ENCODE measurements at regions not wholly inside any gene's neighbourhood (a gene's known extent, or its start where the extent isn't known, plus 50 kb on each side); places are given as distances from the start of the nearest gene placed in this dataset.
"Not testable (repeated sequence)": the region's sequence is repeated elsewhere in the genome, so short reads cannot be mapped to it uniquely, and the experiment has no call there.

DNA sequence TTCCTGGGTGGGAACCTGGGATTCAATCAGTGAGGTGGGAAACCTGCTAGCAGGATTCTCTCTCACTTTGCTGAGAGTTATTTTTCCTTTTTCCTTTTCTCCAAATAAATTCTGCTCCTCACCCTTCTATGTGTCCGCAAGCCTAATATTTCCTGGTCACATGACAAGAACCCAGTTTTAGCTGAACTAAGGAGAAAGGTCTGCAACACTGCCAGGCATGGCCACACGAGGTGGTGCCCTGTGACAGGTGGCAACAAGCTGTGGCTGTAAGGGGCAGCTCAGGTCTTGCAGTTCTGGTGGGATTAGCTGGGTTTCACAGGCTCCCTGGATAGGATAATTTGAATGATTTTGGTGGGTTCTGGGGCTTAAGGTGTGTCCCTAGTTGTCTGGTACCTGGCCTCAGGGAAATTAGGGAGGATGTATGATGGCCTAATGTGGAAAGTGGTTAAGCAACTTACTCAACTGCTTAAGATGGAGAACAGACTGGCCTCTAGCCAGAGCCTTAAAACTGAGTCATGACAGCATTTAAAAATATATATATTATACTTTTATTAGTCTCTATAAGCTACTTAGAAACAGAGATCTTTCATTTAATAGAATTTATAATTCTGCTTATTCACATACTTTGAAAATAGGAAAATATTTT is 215.0 kb downstream of the IL15 start:
- DNase-seq, result no peak

DNA sequence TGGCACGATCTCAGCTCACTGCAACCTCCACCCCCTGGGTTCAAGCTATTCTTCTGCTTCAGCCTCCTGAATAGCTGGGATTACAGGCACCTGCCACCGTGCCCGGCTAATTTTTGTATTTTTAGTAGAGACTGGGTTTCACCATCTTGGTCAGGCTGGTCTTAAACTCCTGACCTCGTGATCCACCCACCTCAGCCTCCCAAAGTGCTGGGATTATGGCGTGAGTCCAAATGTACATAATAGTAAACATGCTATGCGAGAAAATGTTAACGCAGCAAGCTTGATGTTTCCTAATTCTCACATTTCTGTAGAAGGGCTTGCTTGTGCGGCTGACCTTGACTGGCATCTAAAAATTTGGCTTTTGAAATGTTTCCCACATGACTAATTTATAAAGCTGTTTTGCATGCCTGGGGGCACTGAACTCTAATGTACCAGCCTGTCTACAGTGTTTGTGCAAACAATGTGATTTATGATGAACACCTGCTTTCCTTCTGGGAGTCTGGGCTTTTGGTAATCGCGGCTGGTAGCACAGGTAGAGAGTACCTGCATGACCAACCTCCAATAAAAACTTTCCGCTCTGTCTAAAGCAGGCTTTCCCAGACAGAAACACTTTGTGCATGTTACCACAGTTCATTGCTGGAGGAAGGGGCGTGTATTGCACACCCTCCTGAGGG is 216.8 kb downstream of the IL15 start:
- DNase-seq, result peak; percentile 1

DNA sequence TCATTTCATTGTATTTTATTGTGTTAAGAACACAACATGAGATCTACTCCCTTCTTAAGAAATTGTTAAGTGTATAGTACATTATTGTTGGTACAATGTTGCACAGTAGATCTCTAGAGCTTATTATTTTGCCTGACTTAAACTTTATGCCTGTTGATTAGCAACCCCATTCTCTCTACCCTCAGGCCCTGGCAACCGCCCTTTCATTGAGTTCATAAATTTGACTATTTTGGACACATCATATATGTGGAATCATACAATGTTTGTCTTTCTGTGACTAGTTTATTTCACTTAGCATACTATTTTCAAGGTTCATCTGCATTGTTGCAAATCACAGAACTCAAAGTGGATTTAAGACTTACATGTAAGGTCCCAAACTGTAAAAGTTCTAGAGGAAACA is 222.1 kb downstream of the IL15 start:
- DNase-seq, result no peak

DNA sequence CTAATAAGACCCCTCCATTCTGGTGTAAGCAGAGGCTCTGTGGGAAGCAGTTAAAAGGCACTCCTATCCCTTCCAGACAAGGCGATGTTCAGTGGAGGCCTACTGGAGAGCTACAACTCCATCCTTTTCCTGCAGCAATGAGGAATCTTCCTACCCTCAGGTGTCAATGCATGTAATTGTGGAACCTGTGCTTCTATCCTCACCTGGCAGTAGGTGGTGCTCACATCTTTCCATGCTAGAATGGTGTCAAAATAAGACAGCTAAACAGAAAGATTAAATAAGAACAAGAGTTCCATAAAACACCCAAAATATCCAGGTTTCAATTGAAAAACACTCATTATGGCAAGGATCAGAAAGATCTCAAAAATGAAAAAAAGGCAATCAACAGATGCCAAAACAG is 224.6 kb downstream of the IL15 start:
- no peak for DNase-seq

DNA sequence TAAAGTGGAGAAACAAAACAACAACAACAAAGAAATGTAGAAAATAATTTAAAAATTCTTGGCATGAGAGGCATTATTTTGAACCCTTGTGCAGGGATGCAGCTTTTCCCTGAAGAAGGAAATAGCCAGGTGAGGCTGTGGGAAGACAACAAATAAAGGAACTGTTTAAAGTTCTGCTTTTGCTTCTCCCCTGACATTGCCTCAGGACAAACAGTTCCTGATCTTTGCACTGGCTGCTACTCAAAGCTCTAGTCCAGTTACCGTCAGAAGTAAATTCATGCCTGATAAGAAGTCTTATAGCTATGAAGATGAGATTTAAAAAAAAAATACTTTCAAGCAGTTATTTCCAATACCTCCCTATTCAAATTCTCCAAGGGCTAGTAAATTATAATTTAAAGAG is 233.8 kb downstream of the IL15 start:
- no peak for DNase-seq

DNA sequence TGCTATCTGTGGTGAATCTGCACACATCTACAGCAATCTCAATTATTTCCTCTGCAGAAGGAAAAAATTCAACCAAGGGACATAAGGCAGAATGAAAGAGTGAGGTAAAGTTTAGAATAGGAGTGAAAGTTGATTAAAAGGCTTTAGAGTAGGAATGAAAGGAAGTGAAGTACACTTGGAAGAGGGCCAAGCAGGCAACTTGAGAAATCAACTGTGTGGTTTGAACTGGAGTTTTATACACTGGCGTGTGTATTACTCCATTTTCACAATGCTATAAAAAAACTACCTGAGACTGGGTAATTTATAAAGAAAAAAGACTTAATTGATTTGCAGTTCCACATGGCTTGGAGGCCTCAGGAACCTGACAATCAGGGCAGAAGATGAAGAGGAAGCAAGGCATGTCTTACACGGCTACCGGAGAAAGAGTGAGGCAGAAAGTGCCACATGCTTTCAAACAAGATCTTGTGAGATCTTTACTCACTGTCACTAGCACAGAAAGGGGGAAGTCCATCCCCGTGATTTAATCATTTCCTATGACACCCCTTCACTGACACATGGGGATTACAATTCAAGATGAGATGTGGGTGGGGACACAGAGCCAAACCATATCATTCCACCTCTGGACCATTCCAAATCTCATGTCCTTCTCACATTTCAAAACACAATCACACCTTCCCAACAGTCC is 234.8 kb downstream of the IL15 start:
- DNase-seq, result no peak

DNA sequence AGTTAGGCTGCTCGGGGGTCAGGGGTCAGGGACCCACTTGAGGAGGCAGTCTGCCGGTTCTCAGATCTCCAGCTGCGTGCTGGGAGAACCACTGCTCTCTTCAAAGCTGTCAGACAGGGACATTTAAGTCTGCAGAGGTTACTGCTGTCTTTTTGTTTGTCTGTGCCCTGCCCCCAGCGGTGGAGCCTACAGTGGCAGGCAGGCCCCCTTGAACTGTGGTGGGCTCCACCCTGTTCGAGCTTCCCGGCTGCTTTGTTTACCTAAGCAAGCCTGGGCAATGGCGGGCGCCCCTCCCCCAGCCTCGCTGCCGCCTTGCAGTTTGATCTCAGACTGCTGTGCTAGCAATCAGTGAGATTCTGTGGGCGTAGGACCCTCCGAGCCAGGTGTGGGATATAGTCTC is 246.3 kb downstream of the IL15 start:
- DNase-seq, result not testable (repeated sequence)

DNA sequence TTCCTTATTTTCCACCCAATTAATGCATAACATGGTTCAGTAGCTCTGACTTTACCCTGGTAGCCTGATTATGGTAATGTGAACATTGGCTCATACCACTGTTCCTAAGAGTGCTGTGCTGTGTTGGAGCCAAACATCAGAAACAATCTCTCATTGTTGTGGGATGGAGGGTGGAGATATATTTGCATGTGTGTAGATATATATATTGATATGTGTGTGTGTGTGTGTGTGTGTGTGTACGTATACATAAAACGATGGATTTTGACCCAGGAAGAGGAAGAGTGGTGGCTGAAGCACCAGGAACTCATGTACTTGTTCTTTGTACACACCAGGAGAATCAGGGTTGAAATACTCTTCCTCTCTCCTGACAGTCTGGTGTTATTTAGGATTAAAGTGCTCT is 247.7 kb downstream of the IL15 start:
- DNase-seq, result no peak

DNA sequence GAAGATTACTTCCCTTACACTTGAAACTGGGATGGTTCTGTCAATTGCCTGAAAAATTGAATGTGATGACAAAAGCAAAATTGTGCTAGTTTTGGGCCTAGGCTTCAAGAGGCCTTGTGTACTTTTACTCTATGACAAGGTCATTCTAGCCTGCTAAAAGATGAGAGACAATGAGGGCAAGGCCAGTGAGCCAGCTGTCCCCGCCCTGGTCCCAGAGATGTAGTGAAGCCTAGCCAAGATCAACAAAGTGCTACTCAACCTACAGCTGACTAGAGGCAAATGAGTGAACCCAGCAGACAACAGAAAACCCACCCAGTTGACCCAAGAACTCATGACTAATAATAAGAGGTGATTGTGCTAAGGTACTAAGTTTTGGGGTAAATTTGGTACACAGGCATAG is 248.7 kb downstream of the IL15 start:
- DNase-seq, result no peak

DNA sequence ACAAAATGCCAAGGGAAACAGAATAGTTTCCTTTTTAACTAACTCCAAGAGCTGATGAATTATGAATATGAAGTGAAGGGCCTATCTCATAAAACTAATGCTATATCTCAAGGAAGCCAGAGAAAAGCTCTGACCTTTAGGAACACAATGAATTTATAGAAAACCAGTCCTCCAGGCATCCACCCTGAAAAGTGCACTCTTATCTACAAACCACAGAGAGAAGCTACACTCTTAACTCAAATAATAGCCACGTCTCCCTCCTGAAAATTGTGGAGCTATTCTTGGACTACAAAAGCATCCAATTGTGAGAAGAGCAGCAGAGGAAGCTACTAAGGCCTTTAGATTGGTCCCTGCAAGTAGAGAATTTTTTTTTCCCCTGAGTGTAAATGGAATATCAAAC is 253.9 kb downstream of the IL15 start:
- DNase-seq, result no peak

DNA sequence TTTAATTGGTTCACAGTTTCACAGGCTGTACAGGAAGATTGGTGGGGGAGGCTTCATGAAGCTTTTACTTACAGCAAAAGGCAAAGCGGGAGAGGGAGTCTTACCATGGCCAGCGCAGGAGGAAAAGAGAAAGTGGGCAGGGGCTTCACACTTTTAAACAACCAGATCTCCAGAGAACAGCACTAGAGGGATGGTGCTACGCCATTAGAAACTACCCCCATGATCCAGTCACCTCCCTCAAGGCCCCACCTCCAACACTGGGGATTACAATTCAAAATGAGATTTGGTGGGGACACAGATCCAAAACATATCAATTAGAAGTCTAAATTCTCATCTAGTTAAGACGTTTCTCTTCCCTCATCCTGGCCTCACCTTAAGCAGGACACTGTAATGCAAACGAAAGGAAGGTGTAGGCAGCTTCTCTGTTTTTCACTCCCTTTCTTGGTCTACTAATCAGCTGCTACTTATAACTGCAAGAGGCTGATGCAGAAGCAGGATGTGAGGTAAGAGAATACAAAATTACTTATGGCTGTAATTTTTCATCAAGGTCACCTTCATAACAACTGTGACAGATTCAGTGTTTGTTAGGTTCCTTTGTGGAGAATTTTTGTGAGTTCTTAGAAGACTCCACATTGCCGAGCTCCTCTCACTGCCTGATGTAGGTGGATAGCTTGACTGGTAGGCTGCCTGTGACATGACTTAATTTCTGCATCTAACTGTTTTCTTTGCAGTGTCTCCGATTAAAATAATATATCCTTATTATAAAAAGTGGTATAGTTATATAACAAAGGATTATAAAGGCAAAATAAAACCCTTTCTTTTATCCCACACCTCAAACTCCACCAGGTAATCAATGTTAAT is 255.1 kb downstream of the IL15 start:
- no peak for DNase-seq

DNA sequence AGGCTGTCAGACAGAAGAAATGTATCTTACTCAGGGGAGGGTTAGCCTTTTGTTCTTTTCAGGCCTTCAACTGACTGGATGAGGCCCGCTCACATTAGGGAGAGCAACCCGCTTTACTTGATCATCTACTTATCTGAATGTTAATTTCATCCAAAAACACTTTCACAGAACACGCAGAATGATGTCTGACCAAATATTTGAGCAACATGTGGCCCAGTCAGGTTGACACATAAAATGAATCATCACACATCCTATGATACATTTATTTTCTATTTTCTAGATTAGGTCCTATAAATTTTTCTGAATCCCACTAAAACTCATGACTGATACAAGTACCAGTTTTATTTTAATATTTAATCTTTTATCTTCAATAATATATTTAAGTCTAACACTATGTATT is 260.3 kb downstream of the IL15 start:
- DNase-seq, result no peak

DNA sequence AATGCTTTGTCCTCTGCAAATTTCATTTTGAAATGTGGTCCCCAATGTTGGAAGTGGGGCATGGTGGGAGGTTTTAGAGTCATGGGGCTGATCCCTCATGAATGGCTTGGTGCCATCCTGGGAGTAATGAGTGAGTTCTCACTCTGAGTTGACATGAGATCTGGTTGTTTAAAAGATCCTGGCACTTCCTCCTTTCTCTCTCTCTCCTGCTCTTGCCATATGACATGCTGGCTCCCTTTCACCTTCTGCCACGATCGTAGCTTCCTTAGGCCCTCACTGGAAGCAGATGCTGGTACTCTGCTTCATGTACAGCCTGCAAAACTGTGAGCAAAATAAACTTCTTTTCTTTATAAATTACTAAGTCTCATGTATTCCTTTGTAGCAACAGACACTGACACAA is 262.0 kb downstream of the IL15 start:
- no peak for DNase-seq

DNA sequence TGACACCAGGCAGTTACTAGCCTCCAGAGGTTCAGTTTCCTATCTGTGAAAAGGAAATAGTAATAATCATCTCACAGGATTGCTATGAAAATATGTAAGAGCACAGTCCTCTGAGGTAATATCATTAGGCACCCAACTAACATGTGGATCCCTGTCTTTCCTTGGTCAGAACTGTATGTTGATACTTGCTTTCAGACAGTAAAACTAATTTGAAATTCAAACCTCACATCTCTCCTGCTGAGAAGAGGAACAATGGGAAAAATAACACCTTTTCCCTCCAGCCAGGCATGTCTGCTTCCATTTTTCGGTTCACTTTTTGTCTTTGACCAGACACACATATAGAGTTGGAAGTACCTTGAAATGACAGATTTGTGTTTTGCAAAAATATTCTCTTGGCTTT is 262.7 kb downstream of the IL15 start:
- DNase-seq, result no peak

DNA sequence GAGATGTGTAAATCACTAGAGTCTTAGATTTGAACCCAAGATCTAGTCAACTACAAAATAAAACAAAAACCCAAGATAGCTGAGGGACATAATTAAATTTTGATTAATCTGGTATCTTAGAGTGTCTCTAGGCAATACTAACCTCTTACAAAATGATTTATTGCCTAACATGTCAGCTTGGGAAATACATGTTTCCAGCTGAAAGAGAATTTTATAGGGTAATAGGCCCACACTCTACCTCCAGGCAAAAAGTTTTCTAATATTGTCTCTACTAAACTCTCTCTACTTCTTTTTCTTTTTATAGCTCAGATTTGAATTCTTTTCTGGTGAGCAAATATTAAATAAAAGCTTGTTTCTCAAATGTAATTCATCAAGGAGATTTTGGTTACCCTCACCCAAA is 263.2 kb downstream of the IL15 start:
- no peak for DNase-seq

DNA sequence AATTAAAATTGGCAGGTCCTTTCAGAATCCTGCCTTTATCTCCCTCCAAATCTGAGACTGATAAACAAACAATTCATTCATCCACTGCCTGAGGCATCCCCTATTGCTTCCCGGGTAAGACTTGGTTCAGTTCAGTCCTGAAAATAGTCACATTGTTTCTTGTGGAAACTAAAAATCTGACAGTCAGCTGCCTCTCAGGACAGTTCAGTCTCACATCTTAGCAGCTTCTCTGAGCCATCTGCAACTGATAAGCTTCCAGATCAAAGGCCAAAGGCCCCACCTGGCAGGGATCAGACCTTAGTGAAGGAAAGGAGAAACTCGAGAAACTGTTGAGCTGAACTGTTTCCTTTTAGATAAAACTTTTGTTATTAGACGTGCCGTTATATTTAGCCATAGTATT is 264.5 kb downstream of the IL15 start:
- DNase-seq, result no peak

DNA sequence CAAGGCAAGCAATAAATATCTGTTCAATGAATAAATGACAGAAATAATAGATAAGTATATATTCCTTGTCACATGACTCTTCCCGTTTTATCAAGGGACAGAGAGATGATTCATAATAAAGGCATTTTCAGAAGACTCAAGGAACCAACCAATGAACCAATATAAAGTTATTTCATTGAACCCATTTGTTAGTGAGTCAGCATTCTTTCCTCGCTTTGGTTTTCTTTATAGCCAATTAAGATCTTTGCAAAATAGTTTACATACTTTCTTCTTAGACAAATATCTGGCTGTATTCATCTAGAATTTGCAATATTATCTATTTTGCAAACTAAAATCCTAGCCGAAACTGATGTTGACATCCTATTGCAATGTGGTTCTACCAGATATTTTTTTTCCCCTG is 269.4 kb downstream of the IL15 start:
- DNase-seq, result no peak

DNA sequence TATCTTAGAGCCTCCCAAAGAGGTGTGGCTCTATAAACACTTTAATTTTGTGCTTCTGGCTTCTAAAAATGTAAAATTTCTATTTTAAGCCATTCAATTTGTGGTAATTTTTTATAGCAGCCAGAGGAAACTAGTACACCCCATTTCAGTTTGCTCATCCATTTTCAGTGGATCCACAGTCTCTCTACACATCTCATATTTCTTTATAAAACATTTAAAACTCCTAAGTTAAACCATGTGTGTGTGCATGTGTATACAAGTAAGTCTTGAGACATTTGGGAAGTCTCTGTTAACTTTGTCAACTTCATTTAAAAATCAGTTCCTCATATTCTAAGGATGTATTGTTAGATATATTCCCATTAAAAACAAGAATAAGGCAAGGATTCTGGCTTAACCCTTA is 273.2 kb downstream of the IL15 start:
- DNase-seq, result no peak

DNA sequence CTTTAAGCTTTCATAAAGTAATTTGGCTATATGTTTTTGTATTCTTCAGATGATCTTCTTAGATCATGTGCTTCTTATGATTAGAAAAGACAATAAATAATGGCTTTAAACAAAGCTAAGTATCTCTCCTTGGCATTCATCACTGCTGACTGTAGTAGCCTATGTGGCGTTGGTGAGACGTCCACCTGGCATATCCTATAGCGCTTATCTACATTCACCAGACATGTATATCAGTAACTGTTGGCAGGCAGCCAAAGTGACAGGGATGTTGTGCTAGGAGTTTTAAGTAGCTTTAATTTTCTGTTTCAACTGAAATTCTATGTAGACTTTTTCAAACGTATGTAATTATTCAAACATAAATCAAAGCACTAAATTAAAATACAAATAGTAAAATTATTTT is 276.4 kb downstream of the IL15 start:
- DNase-seq, result peak; percentile 1

DNA sequence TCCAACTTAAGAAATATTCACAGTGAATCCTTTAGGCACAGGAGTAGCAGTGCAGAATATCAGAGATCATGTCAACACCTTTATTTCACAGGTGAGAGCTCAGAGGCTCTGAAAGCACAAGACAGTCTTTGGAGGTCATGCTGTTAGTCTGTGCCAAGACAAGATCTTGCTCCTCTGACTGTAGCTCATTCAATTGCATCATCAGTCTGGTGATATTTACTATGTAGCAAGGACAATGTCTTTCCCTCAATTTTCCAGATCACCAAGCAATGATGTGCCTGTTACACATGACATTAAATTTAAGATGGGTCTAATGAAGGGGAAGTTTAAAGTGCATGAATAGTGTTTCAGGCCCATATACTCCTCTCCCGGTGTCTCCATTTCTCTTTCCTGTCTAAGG is 277.5 kb downstream of the IL15 start:
- DNase-seq, result no peak

DNA sequence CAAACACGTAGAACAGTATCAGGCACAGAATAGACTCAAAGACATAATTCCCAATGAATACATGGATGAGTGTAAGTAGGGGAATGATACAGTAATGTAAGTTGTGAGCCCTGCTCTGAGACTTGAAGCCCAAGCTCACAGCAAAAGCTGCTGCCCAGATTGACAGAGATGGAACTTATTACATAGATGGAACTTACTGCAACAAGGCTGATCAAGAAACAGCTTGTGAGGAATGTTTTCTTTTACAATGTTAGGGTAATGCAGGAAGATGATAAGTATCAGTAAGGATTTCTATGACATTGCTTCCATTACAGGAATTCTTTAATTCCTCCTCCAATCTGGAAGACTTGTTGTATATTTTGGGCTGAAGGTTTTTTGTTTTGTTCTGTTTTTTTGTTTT is 278.4 kb downstream of the IL15 start:
- no peak for DNase-seq

DNA sequence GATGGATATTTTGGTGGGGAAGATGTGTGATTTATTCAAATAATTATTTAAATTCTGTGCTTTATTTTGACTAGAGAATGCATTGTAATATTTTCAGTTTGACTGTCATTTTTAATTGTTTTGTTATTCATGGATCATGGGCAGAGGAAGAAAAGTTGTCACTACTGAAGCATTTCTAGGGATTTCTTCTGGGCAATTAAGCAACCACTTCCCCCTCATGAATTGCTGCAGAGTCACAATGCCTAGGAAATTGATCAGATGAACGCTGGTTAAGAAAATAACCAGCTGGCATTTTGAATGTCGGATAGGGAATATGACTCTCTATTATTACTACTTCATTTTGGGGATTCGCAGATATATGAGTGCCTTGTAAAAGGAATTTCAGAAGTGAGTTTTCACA is 283.3 kb downstream of the IL15 start:
- no peak for DNase-seq

DNA sequence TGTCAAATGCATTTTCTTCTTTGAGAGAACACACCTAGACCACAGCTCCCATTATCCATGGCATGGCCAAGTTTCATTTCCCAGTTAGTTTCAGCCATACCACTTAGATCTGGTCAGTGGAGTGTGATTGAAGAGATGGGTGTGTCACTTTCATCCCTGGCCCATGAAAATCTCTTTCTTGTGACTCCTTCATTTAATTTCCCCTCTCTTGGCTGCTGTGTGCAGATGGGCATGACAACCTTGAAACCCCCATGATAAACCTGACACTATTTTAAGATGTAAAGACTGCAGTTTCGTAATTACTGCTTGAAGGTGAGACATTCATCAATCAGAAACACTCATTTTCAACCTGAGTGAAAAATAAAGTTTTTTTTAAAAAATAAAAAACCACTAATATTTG is 284.9 kb downstream of the IL15 start:
- DNase-seq, result no peak

DNA sequence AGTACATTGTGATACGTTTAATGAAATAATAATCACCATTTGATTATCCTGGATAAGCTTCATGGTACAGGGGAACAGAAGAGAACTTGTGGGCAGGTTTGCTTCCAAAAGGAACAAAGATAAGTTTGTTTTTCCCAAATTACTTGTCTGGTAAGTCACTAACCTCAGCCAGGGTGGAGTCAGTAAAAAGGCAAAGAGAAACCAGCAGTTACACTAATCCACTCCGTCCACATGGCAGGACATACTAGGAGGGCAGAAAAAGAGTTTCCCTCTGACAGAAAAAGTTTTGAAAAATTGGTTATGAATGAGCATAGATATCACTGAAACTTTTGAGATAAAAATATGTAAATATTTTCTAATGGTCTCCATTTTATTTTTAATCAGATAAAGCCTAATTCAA is 285.9 kb downstream of the IL15 start:
- no peak for DNase-seq
